ENCODE measurements at regions not wholly inside any gene's neighbourhood (a gene's known extent, or its start where the extent isn't known, plus 50 kb on each side); places are given as distances from the start of the nearest gene placed in this dataset.
A peak's percentile ranks its signal among the peaks of the same experiment; 100 is the strongest.
"Not testable (repeated sequence)": the region's sequence is repeated elsewhere in the genome, so short reads cannot be mapped to it uniquely, and the experiment has no call there.

GRCh38 chr2:144939590-144939989, 419.7 kb upstream of the ZEB2 start:
- no peak for DNase-seq (ENCODE audit: low spot score)

GRCh38 chr2:144937910-144938709, 418.2 kb upstream of the ZEB2 start:
- DNase-seq (ENCODE audit: low spot score), result no peak

GRCh38 chr2:144937066-144937465, 417.1 kb upstream of the ZEB2 start:
- DNase-seq (ENCODE audit: low spot score), result no peak

GRCh38 chr2:144936442-144936841, 416.5 kb upstream of the ZEB2 start:
- no peak for DNase-seq (ENCODE audit: low spot score)

DNA sequence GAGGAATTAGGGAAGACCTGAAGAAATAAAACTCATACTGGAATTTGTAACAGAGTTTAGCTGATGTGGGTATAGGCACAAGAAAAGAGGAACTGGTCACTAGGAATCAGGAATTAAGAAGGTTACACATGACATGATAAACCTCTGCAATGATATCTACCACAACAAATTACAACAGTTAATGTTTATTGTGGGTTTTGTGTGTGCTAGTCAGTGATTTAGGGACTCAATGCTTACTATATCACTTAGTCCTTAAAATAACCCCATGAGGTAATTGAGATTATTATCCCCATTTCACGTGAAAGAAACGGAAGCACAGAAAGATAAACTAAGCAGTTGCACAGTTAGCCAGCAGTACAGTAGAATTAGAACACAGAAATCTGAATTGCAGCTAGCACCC, 415.8 kb upstream of the ZEB2 start:
- DNase-seq (ENCODE audit: low spot score), result no peak

- DNase-seq (ENCODE audit: low spot score), result no peak
Measured at GRCh38 chr2:144935191-144935590, 415.3 kb upstream of the ZEB2 start.

DNA sequence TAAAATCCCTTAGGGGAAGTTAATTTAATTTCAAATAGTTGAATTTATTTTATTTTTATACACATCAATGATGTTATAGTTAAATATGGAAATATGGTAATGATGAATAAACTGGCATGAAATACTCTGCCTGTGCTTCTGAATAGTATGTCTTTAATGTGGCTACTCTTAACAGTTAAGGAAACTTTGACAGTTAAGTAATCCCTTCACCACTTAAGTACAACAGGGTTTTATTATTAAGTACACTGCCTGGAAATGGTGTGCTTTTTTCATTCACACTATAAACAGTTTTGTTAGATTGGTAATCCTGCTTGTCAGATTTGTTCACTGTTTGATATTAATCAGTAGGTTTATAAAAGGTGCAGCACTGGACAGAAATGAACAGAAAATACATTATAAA, 412.0 kb upstream of the ZEB2 start:
- DNase-seq (ENCODE audit: low spot score), result no peak

DNA sequence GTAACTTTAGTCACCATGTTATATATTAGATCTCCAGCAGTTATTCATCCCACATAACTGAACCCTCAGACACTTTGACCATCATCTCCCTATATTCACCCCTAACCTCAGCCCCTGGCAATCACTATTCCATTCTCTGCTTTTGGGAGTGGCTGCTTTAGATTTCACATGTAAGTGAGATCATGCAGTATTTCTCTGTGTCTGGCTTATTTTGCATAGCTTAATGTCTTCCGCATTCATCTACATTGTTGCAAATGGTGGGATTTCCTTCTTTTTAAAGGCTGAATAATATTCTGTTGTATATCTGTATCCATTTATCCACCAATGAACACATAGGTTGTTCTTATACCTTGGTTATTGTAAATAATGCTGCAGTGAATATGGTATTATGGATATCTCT, 411.6 kb upstream of the ZEB2 start:
- no peak for DNase-seq (ENCODE audit: low spot score)

GRCh38 chr2:144927429-144927828, 407.5 kb upstream of the ZEB2 start:
- DNase-seq (ENCODE audit: low spot score), result no peak

GRCh38 chr2:144925886-144926285, 406.0 kb upstream of the ZEB2 start:
- no peak for DNase-seq (ENCODE audit: low spot score)

DNA sequence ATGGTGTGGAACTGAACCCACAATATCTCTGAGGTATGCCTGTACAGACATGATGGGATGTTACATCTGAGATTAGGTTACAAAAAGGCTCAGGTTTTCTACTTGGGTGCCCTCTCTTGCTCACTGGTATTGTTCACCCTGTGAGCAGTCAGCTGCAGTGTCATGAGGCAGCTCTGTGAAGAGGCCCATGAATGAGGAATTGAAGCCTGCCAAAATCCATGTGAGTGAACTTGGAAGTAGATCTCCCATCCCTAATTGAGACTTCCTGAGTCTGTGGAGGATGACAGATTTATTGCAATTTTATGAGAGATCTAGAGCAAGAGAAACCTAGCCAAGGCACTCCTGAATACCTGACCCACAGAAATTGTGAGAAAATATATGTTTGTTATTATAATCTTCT, 404.9 kb upstream of the ZEB2 start:
- no peak for DNase-seq (ENCODE audit: low spot score)

DNA sequence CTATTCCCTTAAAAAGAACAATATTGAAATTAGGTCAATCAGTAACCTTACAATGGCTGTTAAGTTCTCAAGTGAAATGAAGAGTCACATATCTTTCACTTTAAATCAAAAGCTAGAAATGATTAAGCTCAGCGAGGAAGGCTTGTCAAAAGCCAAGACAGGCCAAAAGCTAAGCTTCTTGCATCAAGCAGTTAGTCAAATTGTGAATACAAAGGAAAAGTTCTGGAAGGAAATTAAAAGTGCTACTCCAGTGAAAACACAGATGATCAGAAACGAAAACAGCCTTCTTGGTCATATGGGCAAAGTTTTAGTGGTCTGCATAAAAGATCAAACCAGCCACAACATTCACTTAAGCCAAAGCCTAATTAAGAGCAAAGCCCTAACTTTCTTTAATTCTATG, 402.6 kb upstream of the ZEB2 start:
- DNase-seq (ENCODE audit: low spot score), result no peak

DNA sequence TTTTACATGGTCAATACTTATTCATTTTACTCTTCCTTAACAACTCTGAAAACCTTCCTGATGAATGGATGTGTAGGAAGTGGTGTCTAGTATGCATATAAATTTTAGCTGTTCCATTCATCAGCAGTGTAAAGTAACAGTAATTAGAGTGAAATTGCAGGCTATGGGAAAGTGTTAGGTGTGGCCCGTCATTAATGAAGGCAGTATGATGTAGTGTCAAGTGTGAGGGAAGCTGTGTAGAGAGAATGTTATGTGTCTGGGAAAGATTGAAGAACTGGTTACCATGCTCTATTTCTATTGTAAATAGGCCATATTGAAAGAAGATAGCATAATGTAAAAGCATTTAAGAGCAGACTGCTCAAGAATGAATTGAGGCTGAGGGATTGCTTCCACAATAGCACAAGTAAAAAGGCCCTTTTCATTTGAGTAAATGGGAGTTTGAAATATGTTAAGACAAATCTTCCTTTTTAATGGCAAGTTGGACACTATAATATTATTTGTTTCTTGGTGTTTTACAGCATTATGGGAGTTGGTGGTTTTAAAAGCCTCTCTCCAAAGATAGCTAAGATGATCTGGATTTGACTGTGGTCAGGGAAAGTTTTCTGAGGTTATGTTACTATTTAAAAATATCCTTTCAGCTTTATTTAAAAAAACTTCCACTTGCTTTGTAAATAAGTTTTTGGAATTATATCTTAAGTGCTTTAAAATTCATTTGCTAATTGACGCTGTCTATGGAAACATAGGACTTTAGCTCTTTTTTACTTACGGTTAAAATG, 401.0 kb upstream of the ZEB2 start:
- DNase-seq (ENCODE audit: low spot score), result no peak

GRCh38 chr2:144914622-144915318, 394.9 kb upstream of the ZEB2 start:
- DNase-seq (ENCODE audit: low spot score), result no peak

- no peak for DNase-seq (ENCODE audit: low spot score)
Measured at GRCh38 chr2:144914113-144914512, 394.2 kb upstream of the ZEB2 start.

- DNase-seq (ENCODE audit: low spot score), result no peak
Measured at GRCh38 chr2:144912206-144912605, 392.3 kb upstream of the ZEB2 start.

- DNase-seq (ENCODE audit: low spot score), result no peak
Measured at GRCh38 chr2:144905956-144906355, 386.0 kb upstream of the ZEB2 start.

DNA sequence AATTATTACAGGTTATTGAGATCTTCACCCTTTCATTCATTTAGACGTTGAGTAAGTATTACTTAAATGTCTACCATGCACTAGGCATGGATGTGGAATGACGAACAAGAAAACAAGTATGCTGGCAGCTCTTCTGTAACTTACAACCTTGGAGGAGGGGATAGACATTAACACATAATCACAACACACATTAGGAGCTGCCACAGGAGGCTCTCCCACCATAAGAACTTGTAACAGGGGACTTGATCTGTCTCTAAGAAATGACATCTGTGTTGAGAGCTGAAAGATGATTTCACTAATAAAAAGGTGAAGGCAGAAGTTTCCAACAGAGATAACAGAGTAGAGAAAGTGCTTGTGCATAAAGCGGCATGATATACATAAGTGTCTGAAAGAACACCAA, 384.7 kb upstream of the ZEB2 start:
- no peak for DNase-seq (ENCODE audit: low spot score)

GRCh38 chr2:144903045-144903444, 383.1 kb upstream of the ZEB2 start:
- not testable (repeated sequence) for DNase-seq (ENCODE audit: low spot score)

- not testable (repeated sequence) for DNase-seq (ENCODE audit: low spot score)
Measured at GRCh38 chr2:144901386-144901785, 381.5 kb upstream of the ZEB2 start.

DNA sequence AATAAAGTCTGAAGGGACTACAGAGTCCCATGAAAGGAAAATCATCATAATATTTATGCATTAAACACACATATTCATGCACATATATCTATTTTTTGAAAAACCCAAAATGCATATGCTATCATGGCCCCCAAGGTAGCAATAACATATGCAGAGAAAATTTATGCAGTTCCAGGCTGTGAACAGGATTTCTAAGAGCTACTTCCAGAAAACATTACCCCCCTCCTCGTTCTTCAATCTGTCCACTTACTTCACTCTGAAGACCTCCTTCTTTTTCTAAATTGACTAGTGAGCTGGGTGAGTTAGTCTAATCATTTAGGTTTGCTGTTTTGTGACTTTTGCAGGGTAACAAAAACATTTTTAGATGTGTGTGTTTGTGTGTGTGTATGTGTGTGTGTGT, 376.4 kb upstream of the ZEB2 start:
- DNase-seq (ENCODE audit: low spot score), result no peak

GRCh38 chr2:144894612-144895599, 375.0 kb upstream of the ZEB2 start:
- DNase-seq (ENCODE audit: low spot score), result peak; percentile 68

Data from iPS-NIHi11 (cell line).